ENCODE measurements at regions not wholly inside any gene's neighbourhood (a gene's known extent, or its start where the extent isn't known, plus 50 kb on each side); places are given as distances from the start of the nearest gene placed in this dataset.

DNA sequence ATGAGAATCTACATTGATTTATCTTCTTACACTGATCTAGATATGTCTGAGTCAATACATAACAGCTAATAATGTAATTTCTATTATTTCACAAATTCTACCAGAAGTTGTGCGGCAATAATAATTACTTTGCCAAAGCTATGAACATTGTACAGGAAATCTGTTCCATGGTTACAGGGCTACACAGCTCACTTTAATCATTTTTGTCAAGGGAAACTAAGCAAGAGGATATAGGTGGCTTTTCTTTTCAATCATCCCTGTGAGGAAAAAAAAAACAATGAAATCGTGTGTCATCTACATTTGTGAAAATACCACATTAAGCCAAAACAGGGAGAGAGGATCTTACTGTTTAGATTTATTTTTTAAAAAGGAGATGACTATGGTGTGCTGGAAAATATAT lies 717.4 kb downstream of the NR2F1-AS1 start:
- H3K4me1 Mint-ChIP-seq (ENCODE audit: low read depth, unreplicated experiment): no peaks in the 10 kb centered on the region
- H3K9me3 Mint-ChIP-seq (ENCODE audit: unreplicated experiment): no peaks in the 10 kb centered on the region
- no peak for TF ChIP-seq CTCF (IDR thresholded peaks at IDR 0.05; ENCODE audit: partially characterized antibody, unreplicated experiment)
- no peak overlapping the region for H3K27ac Mint-ChIP-seq (ENCODE audit: unreplicated experiment)
- no peak overlapping the region for H3K4me3 Mint-ChIP-seq (ENCODE audit: unreplicated experiment)
- H3K27me3 Mint-ChIP-seq (ENCODE audit: unreplicated experiment): no peaks in the 10 kb centered on the region
- no peaks in the 10 kb centered on the region for H3K36me3 Mint-ChIP-seq (ENCODE audit: unreplicated experiment)
- DNase-seq: no peak

GRCh38 chr5:92861531-92862285 lies 719.3 kb downstream of the NR2F1-AS1 start:
- no peak for DNase-seq
- H3K4me1 Mint-ChIP-seq (ENCODE audit: low read depth, unreplicated experiment): no peaks in the 10 kb centered on the region
- no peak overlapping the region for H3K4me3 Mint-ChIP-seq (ENCODE audit: unreplicated experiment)
- no peak for TF ChIP-seq CTCF (IDR thresholded peaks at IDR 0.05; ENCODE audit: partially characterized antibody, unreplicated experiment)
- no peaks in the 10 kb centered on the region for H3K27me3 Mint-ChIP-seq (ENCODE audit: unreplicated experiment)
- H3K36me3 Mint-ChIP-seq (ENCODE audit: unreplicated experiment): no peaks in the 10 kb centered on the region
- no peak overlapping the region for H3K27ac Mint-ChIP-seq (ENCODE audit: unreplicated experiment)
- no peaks in the 10 kb centered on the region for H3K9me3 Mint-ChIP-seq (ENCODE audit: unreplicated experiment)

GRCh38 chr5:92860061-92860460 lies 721.0 kb downstream of the NR2F1-AS1 start:
- no peak for TF ChIP-seq CTCF (IDR thresholded peaks at IDR 0.05; ENCODE audit: partially characterized antibody, unreplicated experiment)
- Mint-ChIP-seq H3K4me1 (ENCODE audit: low read depth, unreplicated experiment) (no peaks in the 10 kb centered on the region), H3K9me3 (ENCODE audit: unreplicated experiment) (no peaks in the 10 kb centered on the region), H3K27ac (ENCODE audit: unreplicated experiment) (no peak overlapping the region), H3K36me3 (ENCODE audit: unreplicated experiment) (no peaks in the 10 kb centered on the region), H3K27me3 (ENCODE audit: unreplicated experiment) (no peaks in the 10 kb centered on the region), H3K4me3 (ENCODE audit: unreplicated experiment) (no peak overlapping the region)
- DNase-seq: no peak

DNA sequence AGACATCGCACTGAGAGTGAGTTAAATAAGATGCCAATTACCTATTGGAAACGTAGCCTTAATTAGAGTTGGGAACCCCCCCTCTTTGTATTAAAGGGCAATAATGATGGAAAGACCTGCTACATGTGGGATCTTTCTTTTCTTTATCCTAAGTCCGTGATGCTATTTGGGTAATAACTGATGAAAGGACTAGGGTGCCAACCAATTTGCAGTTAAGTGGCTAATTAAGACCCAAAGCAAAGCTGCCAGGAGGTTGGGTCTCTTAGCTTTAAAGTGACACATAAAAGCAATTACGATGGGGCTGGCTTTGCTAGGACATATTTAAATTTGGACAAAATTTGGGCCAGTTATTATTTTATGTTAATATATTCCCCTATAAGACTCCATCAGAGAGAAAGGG lies 728.8 kb downstream of the NR2F1-AS1 start:
- H3K9me3 Mint-ChIP-seq (ENCODE audit: unreplicated experiment): no peaks in the 10 kb centered on the region
- no peaks in the 10 kb centered on the region for H3K36me3 Mint-ChIP-seq (ENCODE audit: unreplicated experiment)
- no peak overlapping the region for H3K27ac Mint-ChIP-seq (ENCODE audit: unreplicated experiment)
- no peaks in the 10 kb centered on the region for H3K27me3 Mint-ChIP-seq (ENCODE audit: unreplicated experiment)
- no peaks in the 10 kb centered on the region for H3K4me1 Mint-ChIP-seq (ENCODE audit: low read depth, unreplicated experiment)
- H3K4me3 Mint-ChIP-seq (ENCODE audit: unreplicated experiment): no peak overlapping the region
- no peak for TF ChIP-seq CTCF (IDR thresholded peaks at IDR 0.05; ENCODE audit: partially characterized antibody, unreplicated experiment)
- DNase-seq: no peak

GRCh38 chr5:92850886-92851285 lies 730.1 kb downstream of the NR2F1-AS1 start:
- Mint-ChIP-seq H3K4me1 (ENCODE audit: low read depth, unreplicated experiment) (no peaks in the 10 kb centered on the region), H3K4me3 (ENCODE audit: unreplicated experiment) (no peak overlapping the region), H3K27me3 (ENCODE audit: unreplicated experiment) (no peaks in the 10 kb centered on the region), H3K9me3 (ENCODE audit: unreplicated experiment) (no peaks in the 10 kb centered on the region), H3K36me3 (ENCODE audit: unreplicated experiment) (no peaks in the 10 kb centered on the region), H3K27ac (ENCODE audit: unreplicated experiment) (no peak overlapping the region)
- no peak for TF ChIP-seq CTCF (IDR thresholded peaks at IDR 0.05; ENCODE audit: partially characterized antibody, unreplicated experiment)
- DNase-seq: no peak

All from glutamatergic neuron (in vitro differentiated cells).